ENCODE measurements at regions not wholly inside any gene's neighbourhood (a gene's known extent, or its start where the extent isn't known, plus 50 kb on each side); places are given as distances from the start of the nearest gene placed in this dataset.

GRCh38 chrY:16601626-16602025 lies 1278.4 kb downstream of the CDY2B start:
- Histone ChIP-seq H3K9me3 (ENCODE audit: control insufficient read depth, insufficient read depth, low read length) (no peaks in the 10 kb centered on the region), H3K79me2 (ENCODE audit: control insufficient read depth, low read length) (no peaks in the 10 kb centered on the region), H3K4me3 (ENCODE audit: low read length) (no peak overlapping the region), H3K36me3 (ENCODE audit: control insufficient read depth, low read length) (no peaks in the 10 kb centered on the region), H4K20me1 (ENCODE audit: control insufficient read depth, insufficient read depth, low read depth, low read length) (no peaks in the 10 kb centered on the region), H3K9me2 (replicated peaks; ENCODE audit: control insufficient read depth, low read length) (no peaks in the 10 kb centered on the region), H3K27ac (ENCODE audit: low read depth, low read length) (no peak overlapping the region), H3K27me3 (ENCODE audit: control insufficient read depth, low read length) (no peaks in the 10 kb centered on the region), H3K4me2 (ENCODE audit: low read length) (no peak overlapping the region), H3F3A (ENCODE audit: control insufficient read depth, insufficient read depth) (no peaks in the 10 kb centered on the region), H3K4me1 (ENCODE audit: control insufficient read depth, low read length) (no peaks in the 10 kb centered on the region)
- TF ChIP-seq, protein P1, sequence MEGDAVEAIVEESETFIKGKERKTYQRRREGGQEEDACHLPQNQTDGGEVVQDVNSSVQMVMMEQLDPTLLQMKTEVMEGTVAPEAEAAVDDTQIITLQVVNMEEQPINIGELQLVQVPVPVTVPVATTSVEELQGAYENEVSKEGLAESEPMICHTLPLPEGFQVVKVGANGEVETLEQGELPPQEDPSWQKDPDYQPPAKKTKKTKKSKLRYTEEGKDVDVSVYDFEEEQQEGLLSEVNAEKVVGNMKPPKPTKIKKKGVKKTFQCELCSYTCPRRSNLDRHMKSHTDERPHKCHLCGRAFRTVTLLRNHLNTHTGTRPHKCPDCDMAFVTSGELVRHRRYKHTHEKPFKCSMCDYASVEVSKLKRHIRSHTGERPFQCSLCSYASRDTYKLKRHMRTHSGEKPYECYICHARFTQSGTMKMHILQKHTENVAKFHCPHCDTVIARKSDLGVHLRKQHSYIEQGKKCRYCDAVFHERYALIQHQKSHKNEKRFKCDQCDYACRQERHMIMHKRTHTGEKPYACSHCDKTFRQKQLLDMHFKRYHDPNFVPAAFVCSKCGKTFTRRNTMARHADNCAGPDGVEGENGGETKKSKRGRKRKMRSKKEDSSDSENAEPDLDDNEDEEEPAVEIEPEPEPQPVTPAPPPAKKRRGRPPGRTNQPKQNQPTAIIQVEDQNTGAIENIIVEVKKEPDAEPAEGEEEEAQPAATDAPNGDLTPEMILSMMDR (IDR thresholded peaks at IDR 0.05; ENCODE audit: low read depth, low read length, poor library complexity, severe bottlenecking), result no peak
- TF ChIP-seq EZH2phosphoT487 (IDR thresholded peaks at IDR 0.05; ENCODE audit: borderline replicate concordance, low read length), result no peak

- Histone ChIP-seq H3K4me3 (ENCODE audit: low read length) (no peak overlapping the region), H3K4me1 (ENCODE audit: control insufficient read depth, low read length) (no peaks in the 10 kb centered on the region), H3K27ac (ENCODE audit: low read depth, low read length) (no peak overlapping the region), H3K27me3 (ENCODE audit: control insufficient read depth, low read length) (no peaks in the 10 kb centered on the region), H3K36me3 (ENCODE audit: control insufficient read depth, low read length) (no peaks in the 10 kb centered on the region), H4K20me1 (ENCODE audit: control insufficient read depth, insufficient read depth, low read depth, low read length) (no peaks in the 10 kb centered on the region), H3K4me2 (ENCODE audit: low read length) (no peak overlapping the region), H3F3A (ENCODE audit: control insufficient read depth, insufficient read depth) (no peaks in the 10 kb centered on the region), H3K79me2 (ENCODE audit: control insufficient read depth, low read length) (no peaks in the 10 kb centered on the region), H3K9me2 (replicated peaks; ENCODE audit: control insufficient read depth, low read length) (no peaks in the 10 kb centered on the region), H3K9me3 (ENCODE audit: control insufficient read depth, insufficient read depth, low read length) (no peaks in the 10 kb centered on the region)
- TF ChIP-seq, protein P1 (IDR thresholded peaks at IDR 0.05; ENCODE audit: low read depth, low read length, poor library complexity, severe bottlenecking), result no peak
- no peak for TF ChIP-seq EZH2phosphoT487 (IDR thresholded peaks at IDR 0.05; ENCODE audit: borderline replicate concordance, low read length)
Observed at GRCh38 chrY:16572061-16572460, 1308.0 kb downstream of the CDY2B start.

- Histone ChIP-seq H3K4me1 (ENCODE audit: control insufficient read depth, low read length) (no peaks in the 10 kb centered on the region), H3K4me3 (ENCODE audit: low read length) (no peak overlapping the region), H3K79me2 (ENCODE audit: control insufficient read depth, low read length) (no peaks in the 10 kb centered on the region), H3K9me2 (replicated peaks; ENCODE audit: control insufficient read depth, low read length) (no peaks in the 10 kb centered on the region), H3K27ac (ENCODE audit: low read depth, low read length) (no peak overlapping the region), H3K4me2 (ENCODE audit: low read length) (no peak overlapping the region), H3F3A (ENCODE audit: control insufficient read depth, insufficient read depth) (no peaks in the 10 kb centered on the region), H4K20me1 (ENCODE audit: control insufficient read depth, insufficient read depth, low read depth, low read length) (no peaks in the 10 kb centered on the region), H3K36me3 (ENCODE audit: control insufficient read depth, low read length) (no peaks in the 10 kb centered on the region), H3K9me3 (ENCODE audit: control insufficient read depth, insufficient read depth, low read length) (no peaks in the 10 kb centered on the region), H3K27me3 (ENCODE audit: control insufficient read depth, low read length) (no peaks in the 10 kb centered on the region)
- TF ChIP-seq EZH2phosphoT487 (IDR thresholded peaks at IDR 0.05; ENCODE audit: borderline replicate concordance, low read length), result no peak
- TF ChIP-seq, protein P1 (IDR thresholded peaks at IDR 0.05; ENCODE audit: low read depth, low read length, poor library complexity, severe bottlenecking), result peak; percentile 54
Observed at GRCh38 chrY:16562491-16562890, 1317.5 kb downstream of the CDY2B start.

GRCh38 chrY:16522021-16522420 lies 1358.0 kb downstream of the CDY2B start:
- Histone ChIP-seq H3K27ac (ENCODE audit: low read depth, low read length) (no peak overlapping the region), H3K79me2 (ENCODE audit: control insufficient read depth, low read length) (no peaks in the 10 kb centered on the region), H4K20me1 (ENCODE audit: control insufficient read depth, insufficient read depth, low read depth, low read length) (no peaks in the 10 kb centered on the region), H3K4me2 (ENCODE audit: low read length) (no peak overlapping the region), H3K36me3 (ENCODE audit: control insufficient read depth, low read length) (no peaks in the 10 kb centered on the region), H3K27me3 (ENCODE audit: control insufficient read depth, low read length) (no peaks in the 10 kb centered on the region), H3F3A (ENCODE audit: control insufficient read depth, insufficient read depth) (no peaks in the 10 kb centered on the region), H3K4me1 (ENCODE audit: control insufficient read depth, low read length) (no peaks in the 10 kb centered on the region), H3K9me2 (replicated peaks; ENCODE audit: control insufficient read depth, low read length) (no peaks in the 10 kb centered on the region), H3K4me3 (ENCODE audit: low read length) (no peak overlapping the region), H3K9me3 (ENCODE audit: control insufficient read depth, insufficient read depth, low read length) (no peaks in the 10 kb centered on the region)
- TF ChIP-seq EZH2phosphoT487 (IDR thresholded peaks at IDR 0.05; ENCODE audit: borderline replicate concordance, low read length), result no peak
- TF ChIP-seq, protein P1 (IDR thresholded peaks at IDR 0.05; ENCODE audit: low read depth, low read length, poor library complexity, severe bottlenecking), result no peak
